ENCODE measurements at regions not wholly inside any gene's neighbourhood (a gene's known extent, or its start where the extent isn't known, plus 50 kb on each side); places are given as distances from the start of the nearest gene placed in this dataset.

DNA sequence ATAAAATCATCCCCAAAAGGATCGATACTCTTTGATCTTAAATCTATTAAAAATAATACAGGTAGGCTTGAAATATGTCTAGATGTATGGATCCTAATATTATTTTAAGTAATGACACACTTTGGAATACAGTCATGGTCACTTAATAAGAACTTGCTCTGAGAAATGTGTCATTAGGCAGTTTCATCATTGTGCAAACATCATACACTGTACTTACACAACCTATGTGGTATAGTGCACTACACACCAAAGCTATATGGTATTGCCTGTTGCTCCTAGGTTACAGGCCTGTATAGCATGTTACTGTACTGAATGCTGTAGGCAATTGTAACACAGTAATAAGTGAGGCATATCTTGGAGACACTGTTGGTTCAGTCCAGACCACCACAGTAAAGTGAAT is 307.1 kb downstream of the RAP2B start:
- no peak for TF ChIP-seq POLR2A (IDR thresholded peaks at IDR 0.05)
- TF ChIP-seq CTCF (IDR thresholded peaks at IDR 0.05) = no peak
